Loucy (cell line): ENCODE measurements at regions not wholly inside any gene's neighbourhood (a gene's known extent, or its start where the extent isn't known, plus 50 kb on each side); places are given as distances from the start of the nearest gene placed in this dataset.

Experiments used
- H2AFZ ChIP-seq: fragments of 200-600 bp; sonication (generic); 2 replicates; pipeline ENCODE4 v1.6.0; 2016; ENCODE audit warnings: antibody characterized with exemption, mild to moderate bottlenecking, low read length, moderate library complexity
- H3F3A ChIP-seq: fragments of 200-600 bp; 2 replicates; pipeline ENCODE4 v1.6.0; 2016; ENCODE audit warnings: antibody characterized with exemption, low read depth, mild to moderate bottlenecking
- H3K27me3 ChIP-seq: fragments of 200-600 bp; sonication (generic); 2 replicates; pipeline ENCODE4 v1.6.1; 2014; ENCODE audit warnings: low read length, mild to moderate bottlenecking; ENCODE audit not compliant: insufficient read depth, poor library complexity, severe bottlenecking
- H3K36me3 ChIP-seq: fragments of 200-600 bp; sonication (generic); 2 replicates; pipeline ENCODE4 v1.6.1; 2016; ENCODE audit warnings: low read length; ENCODE audit not compliant: insufficient read depth
- H3K4me1 ChIP-seq: fragments of 200-600 bp; sonication (generic); 2 replicates; pipeline ENCODE4 v1.5.1; 2014; ENCODE audit warnings: low read length, mild to moderate bottlenecking; ENCODE audit not compliant: insufficient read depth, poor library complexity, severe bottlenecking
- H3K4me2 ChIP-seq: fragments of 200-600 bp; sonication (generic); 2 replicates; pipeline ENCODE4 v1.6.0; 2014; ENCODE audit warnings: antibody characterized with exemption, low read length, low read depth, mild to moderate bottlenecking; ENCODE audit not compliant: poor library complexity, severe bottlenecking
- H3K4me3 ChIP-seq: fragments of 200-600 bp; sonication (generic); 2 replicates; pipeline ENCODE4 v1.5.1; 2014; ENCODE audit warnings: low read length, mild to moderate bottlenecking, mixed read lengths; ENCODE audit not compliant: poor library complexity, severe bottlenecking
- H3K79me2 ChIP-seq: fragments of 200-600 bp; sonication (generic); 2 replicates; pipeline ENCODE4 v1.6.1; 2014; ENCODE audit warnings: low read length; ENCODE audit not compliant: insufficient read depth
- H3K9ac ChIP-seq: fragments of 200-600 bp; sonication (generic); 2 replicates; pipeline ENCODE4 v1.6.0; 2014; ENCODE audit warnings: mild to moderate bottlenecking, low read depth, low read length, moderate library complexity; ENCODE audit not compliant: poor library complexity, severe bottlenecking
- H3K9me2 ChIP-seq: fragments of 200-600 bp; sonication (generic); replicated peaks from 2 replicates; pipeline ENCODE4 v1.6.1; 2016; ENCODE audit warnings: low read depth, low read length, mixed read lengths
- H3K9me3 ChIP-seq: fragments of 200-600 bp; sonication (generic); 2 replicates; pipeline ENCODE4 v1.6.1; 2014; ENCODE audit warnings: mild to moderate bottlenecking, antibody characterized with exemption, low read length, low read depth; ENCODE audit not compliant: insufficient read depth
- H4K20me1 ChIP-seq: fragments of 200-600 bp; sonication (generic); 2 replicates; pipeline ENCODE4 v1.6.0; 2014; ENCODE audit warnings: antibody characterized with exemption, low read length, mild to moderate bottlenecking; ENCODE audit not compliant: insufficient read depth, poor library complexity, severe bottlenecking
- EZH2phosphoT487 ChIP-seq: fragments of 200-600 bp; IDR thresholded peaks from 2 replicates; pipeline ENCODE4 v1.6.1; 2018; ENCODE audit warnings: antibody characterized with exemption, mild to moderate bottlenecking, moderate library complexity, borderline replicate concordance
- TF ChIP-seq, protein P1 (sequence below): fragments of 200-600 bp; sonication (generic); conservative IDR thresholded peaks from 2 replicates; pipeline ENCODE4 v1.5.1; 2014; ENCODE audit warnings: mild to moderate bottlenecking, antibody characterized with exemption, low read length

DNA sequence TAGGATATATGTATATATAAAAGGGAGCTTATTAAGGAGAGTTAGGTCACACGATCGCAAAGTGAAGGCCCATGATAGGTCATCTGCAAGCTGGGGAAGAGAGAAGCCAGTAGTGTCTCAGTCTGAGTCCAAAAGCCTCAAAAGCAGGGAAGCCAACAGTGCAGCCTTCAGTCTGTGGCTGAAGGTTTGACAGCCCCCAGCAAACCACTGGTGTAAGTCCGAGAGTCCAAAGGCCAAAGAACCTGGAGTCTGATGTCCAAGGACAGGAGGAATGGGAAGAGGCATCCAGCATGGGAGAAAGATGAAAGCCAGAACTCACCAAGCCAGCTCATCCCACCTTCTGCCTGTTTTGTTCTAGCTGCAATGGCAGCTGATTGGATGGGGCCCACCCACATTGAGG lies 88.9 kb upstream of the TBX20 start:
- Histone ChIP-seq H3K4me3 (no peak overlapping the region), H3K4me2 (no peak overlapping the region), H3K79me2 (no peaks in the 10 kb centered on the region), H3K9me2 (0 out of 2 replicates have a peak, but pooled peaks cover 3% of the 10 kb centered on the region), H3K4me1 (no peaks in the 10 kb centered on the region), H2AFZ (no peak overlapping the region), H3F3A (no peaks in the 10 kb centered on the region), H3K9me3 (no peaks in the 10 kb centered on the region), H3K9ac (no peak overlapping the region), H3K36me3 (no peaks in the 10 kb centered on the region), H3K27me3 (no peaks in the 10 kb centered on the region), H4K20me1 (no peaks in the 10 kb centered on the region)
- TF ChIP-seq, protein P1, sequence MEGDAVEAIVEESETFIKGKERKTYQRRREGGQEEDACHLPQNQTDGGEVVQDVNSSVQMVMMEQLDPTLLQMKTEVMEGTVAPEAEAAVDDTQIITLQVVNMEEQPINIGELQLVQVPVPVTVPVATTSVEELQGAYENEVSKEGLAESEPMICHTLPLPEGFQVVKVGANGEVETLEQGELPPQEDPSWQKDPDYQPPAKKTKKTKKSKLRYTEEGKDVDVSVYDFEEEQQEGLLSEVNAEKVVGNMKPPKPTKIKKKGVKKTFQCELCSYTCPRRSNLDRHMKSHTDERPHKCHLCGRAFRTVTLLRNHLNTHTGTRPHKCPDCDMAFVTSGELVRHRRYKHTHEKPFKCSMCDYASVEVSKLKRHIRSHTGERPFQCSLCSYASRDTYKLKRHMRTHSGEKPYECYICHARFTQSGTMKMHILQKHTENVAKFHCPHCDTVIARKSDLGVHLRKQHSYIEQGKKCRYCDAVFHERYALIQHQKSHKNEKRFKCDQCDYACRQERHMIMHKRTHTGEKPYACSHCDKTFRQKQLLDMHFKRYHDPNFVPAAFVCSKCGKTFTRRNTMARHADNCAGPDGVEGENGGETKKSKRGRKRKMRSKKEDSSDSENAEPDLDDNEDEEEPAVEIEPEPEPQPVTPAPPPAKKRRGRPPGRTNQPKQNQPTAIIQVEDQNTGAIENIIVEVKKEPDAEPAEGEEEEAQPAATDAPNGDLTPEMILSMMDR, result no peak
- TF ChIP-seq EZH2phosphoT487, result no peak

DNA sequence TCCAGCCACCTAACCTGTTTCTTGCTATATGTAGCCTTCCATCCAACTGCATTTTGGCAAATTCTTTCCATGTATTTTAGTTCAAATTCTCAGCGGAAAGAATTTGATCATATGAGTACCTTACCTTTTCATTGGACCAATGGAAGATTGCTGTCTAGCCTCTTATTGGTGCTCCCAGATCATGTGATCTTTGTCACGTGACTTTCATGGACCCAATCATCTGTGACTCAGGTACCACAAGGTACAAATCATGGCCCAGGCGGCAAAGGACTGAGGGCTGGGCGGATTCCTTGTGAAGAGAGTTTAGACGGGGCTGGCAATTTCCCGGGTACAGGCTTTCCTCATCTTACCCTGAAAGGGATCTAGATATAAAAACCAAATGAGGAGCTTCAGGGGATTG lies 85.9 kb upstream of the TBX20 start:
- Histone ChIP-seq H3K9me3 (no peaks in the 10 kb centered on the region), H3K4me3 (no peak overlapping the region), H3F3A (no peaks in the 10 kb centered on the region), H3K9me2 (no peaks in the 10 kb centered on the region), H3K79me2 (no peaks in the 10 kb centered on the region), H3K9ac (no peak overlapping the region), H3K27me3 (no peaks in the 10 kb centered on the region), H3K4me1 (no peaks in the 10 kb centered on the region), H2AFZ (no peak overlapping the region), H3K4me2 (no peak overlapping the region), H3K36me3 (no peaks in the 10 kb centered on the region), H4K20me1 (no peaks in the 10 kb centered on the region)
- TF ChIP-seq, protein P1, result no peak
- no peak for TF ChIP-seq EZH2phosphoT487

DNA sequence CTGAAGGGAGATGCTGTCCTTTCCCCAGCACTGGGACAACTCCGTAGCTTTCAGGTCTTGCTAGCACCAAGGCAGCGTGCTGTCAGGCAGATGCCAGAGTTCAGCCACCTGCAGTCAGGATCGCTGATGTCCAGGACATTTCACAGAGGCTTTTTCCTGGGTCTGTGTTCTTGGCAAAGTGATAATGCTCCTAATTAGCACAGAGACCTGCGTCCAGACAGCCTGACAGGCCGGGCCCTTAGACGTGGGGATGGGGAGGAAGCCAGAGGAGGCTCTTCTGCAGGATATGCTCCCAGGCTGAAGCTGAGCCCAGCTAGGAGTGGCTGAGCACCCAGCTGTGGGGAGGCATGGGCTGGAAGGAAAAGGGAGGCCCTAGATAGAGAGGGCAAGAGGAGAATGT lies 82.5 kb upstream of the TBX20 start:
- Histone ChIP-seq H3K4me2 (no peak overlapping the region), H3K9me2 (no peaks in the 10 kb centered on the region), H2AFZ (no peak overlapping the region), H3K4me1 (no peaks in the 10 kb centered on the region), H3K27me3 (no peaks in the 10 kb centered on the region), H3K9me3 (no peaks in the 10 kb centered on the region), H3K36me3 (no peaks in the 10 kb centered on the region), H3K4me3 (no peak overlapping the region), H3K79me2 (no peaks in the 10 kb centered on the region), H3F3A (no peaks in the 10 kb centered on the region), H4K20me1 (no peaks in the 10 kb centered on the region), H3K9ac (no peak overlapping the region)
- TF ChIP-seq EZH2phosphoT487, result no peak
- TF ChIP-seq, protein P1, result no peak
